Fibroblast of mammary gland (primary cell): ENCODE measurements at regions not wholly inside any gene's neighbourhood (a gene's known extent, or its start where the extent isn't known, plus 50 kb on each side); places are given as distances from the start of the nearest gene placed in this dataset.

Source experiments
- DNase-seq: peaks from one replicate; pipeline ENCODE4 v3.0.0-alpha.2; 2010; ENCODE audit warnings: low read depth
- H3K4me3 ChIP-seq: 2 replicates; pipeline ENCODE4 v1.5.1; 2011; ENCODE audit warnings: low read depth, mild to moderate bottlenecking, low read length, moderate library complexity; ENCODE audit not compliant: control insufficient read depth
- TF ChIP-seq, protein P1 (sequence below): conservative IDR thresholded peaks from 2 replicates; pipeline ENCODE4 v1.5.1; 2011; ENCODE audit warnings: low read depth, low read length, inconsistent platforms; ENCODE audit not compliant: control insufficient read depth, insufficient read depth

DNA sequence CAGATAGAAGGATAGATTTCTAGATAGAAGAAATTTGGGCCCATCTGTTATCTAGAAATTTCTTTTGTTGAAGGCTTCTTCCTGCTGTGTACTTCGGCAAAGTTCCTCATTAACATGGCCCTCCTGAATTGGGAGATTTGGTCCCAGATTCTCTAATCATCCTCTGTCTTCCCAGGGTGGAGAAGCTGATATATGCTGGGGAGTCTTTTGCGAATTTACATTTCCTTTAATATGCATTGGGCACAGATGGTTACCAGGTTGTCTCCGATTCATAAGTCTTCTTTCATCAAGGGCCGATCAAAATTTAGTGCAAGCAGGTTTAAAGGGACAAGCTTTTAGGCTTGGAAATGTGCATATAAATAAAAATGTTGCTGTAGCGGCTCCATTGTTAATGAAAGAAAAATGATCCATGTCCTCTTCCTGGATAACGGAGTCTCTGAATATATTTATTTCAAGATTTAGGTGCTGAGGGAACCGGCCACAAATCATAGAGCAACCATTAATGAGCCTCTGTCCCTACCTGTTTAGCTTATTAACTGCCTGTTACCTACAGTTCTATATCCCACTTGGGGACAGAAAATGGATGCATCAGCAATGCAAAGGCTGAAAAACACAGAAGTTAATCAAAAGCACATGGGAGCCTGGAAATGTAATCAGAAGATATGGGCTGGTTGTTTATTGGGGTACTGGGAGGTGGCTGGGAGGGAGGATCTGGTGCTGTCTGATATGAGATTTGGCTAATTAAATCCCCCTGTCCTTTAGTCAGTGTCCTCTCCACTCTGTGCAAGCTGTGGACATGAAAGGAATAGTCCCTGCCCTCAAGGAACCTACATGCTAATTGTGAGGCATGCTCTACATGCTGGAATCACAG lies 234.7 kb downstream of the MAN2A1 start:
- no peak for DNase-seq
- no peak overlapping the region for H3K4me3 ChIP-seq
- TF ChIP-seq, protein P1, sequence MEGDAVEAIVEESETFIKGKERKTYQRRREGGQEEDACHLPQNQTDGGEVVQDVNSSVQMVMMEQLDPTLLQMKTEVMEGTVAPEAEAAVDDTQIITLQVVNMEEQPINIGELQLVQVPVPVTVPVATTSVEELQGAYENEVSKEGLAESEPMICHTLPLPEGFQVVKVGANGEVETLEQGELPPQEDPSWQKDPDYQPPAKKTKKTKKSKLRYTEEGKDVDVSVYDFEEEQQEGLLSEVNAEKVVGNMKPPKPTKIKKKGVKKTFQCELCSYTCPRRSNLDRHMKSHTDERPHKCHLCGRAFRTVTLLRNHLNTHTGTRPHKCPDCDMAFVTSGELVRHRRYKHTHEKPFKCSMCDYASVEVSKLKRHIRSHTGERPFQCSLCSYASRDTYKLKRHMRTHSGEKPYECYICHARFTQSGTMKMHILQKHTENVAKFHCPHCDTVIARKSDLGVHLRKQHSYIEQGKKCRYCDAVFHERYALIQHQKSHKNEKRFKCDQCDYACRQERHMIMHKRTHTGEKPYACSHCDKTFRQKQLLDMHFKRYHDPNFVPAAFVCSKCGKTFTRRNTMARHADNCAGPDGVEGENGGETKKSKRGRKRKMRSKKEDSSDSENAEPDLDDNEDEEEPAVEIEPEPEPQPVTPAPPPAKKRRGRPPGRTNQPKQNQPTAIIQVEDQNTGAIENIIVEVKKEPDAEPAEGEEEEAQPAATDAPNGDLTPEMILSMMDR = no peak

DNA sequence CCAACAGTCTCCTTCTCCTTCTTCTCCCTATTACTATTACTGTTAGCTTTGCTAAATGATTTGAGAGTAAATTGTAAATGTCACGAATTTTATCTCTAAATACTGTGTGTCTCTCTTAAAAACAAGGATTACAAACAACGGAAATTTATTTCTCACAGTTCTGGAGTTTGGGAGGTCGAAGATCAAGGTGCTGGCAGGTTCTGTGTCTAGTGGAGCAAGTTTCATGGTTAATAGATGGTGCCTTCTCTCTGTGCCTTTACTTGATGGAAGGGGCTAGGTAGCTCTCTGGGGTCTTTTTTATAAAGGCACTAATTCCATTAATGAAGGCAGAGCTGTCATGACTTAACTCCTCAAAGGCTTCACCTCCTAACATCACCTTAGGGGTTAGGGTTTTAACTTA lies 237.9 kb downstream of the MAN2A1 start:
- no peak overlapping the region for H3K4me3 ChIP-seq
- no peak for DNase-seq
- TF ChIP-seq, protein P1 = no peak

DNA sequence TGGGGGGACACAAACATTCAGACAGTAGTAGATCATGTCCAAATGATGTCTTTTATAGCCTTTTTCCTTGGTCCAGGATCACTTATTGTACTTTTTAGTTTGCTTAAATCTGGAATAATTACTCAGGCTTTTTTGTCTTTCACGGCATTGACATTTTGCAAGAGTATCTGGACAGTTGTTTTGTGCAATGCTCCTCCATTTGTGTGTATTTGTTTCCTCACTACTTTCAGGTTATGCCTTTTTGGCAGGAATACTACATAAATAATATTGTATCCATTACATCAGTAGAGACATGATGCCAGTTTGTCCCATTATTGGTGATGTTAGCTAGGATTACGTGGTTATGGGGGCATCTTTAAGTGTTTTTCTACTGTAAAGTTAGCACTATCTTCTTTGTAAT lies 238.3 kb downstream of the MAN2A1 start:
- H3K4me3 ChIP-seq = no peak overlapping the region
- TF ChIP-seq, protein P1 = no peak
- no peak for DNase-seq

DNA sequence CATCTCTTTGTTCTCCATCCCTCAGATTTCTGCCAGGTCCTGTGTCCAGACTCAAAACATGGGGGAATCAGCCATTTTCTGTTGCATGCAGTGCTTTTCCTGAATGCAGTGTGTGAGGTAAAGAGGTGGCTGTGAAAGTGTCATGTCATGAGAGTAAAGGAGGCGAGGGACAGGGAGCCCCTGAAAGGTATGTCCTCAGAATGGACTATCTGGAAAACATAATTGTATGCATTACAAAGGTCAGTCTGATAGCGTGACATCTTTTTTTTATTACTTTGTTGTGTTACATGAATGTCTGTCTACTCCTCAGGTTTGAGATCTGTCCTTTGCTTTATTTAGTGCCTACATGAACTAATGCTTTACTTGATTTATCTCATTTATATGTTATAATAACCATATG lies 239.1 kb downstream of the MAN2A1 start:
- no peak overlapping the region for H3K4me3 ChIP-seq
- DNase-seq = no peak
- TF ChIP-seq, protein P1 = no peak

DNA sequence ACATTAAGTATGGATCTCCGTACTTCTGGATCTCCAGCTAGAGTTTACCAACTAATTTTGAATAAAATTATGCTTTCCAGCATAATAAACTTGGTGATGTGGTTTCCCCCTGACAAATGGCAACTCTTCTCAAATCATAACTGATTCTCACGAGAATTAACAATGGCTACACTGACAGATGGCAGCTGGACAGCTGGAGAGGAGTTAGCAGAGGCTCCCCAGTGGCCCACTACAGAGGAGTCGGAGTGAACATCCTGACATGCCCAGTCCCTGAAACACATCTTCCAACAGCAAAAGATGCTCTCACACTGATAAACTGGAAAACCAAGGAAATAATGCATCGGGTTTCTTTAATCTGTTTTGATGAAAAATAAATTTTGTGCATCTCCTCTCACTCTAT lies 239.6 kb downstream of the MAN2A1 start:
- DNase-seq = no peak
- TF ChIP-seq, protein P1 = no peak

DNA sequence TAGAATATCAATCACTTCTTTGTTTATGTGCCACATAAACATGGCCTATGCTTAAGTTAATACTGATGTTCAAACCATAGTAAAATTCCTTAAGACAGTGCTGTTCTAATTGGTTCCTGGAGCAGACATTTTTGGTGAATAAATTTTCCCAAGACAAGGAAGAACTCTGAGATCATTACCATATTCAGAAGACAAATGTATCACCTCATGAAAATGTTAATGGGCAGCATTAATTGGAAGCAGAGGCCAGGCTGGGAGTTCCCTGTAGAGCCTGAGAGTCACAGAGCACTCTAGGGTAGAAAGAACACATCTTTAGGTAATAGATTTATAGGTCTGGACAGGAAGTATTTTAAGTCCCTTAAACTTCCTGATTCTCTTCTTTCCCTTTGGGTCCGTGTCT lies 240.2 kb downstream of the MAN2A1 start:
- H3K4me3 ChIP-seq = no peak overlapping the region
- TF ChIP-seq, protein P1 = no peak
- DNase-seq = no peak

More for the DNA sequence above, 239.6 kb downstream of the MAN2A1 start:
- no peak overlapping the region for H3K4me3 ChIP-seq
